Esophagus squamous epithelium (tissue), 5 donors: ENCODE measurements at regions not wholly inside any gene's neighbourhood (a gene's known extent, or its start where the extent isn't known, plus 50 kb on each side); places are given as distances from the start of the nearest gene placed in this dataset.

ENCODE experiments used
- DNase-seq: peaks from one replicate; lab custom pipeline; 2025; lab: John Stamatoyannopoulos, UW
- H3K27ac ChIP-seq, 4 donors: fragments of 200-600 bp; sonication (generic); one replicate each; pipeline ENCODE4 v1.5.1; 2016 to 2019; ENCODE audit warnings: mild to moderate bottlenecking in 1 of 4
- H3K27me3 ChIP-seq, 4 donors: fragments of 200-600 bp; sonication (generic); 1 replicate in 3 of 4; 2 replicates in 1 of 4; pipeline versions ENCODE4 v1.5.1 to v1.6.0; 2017 to 2021; ENCODE audit warnings: antibody characterized with exemption in 1 of 4
- H3K36me3 ChIP-seq, 3 donors: fragments of 200-600 bp; sonication (generic); one replicate each; pipeline ENCODE4 v1.5.1; 2016 to 2019
- H3K4me1 ChIP-seq, 3 donors: fragments of 200-600 bp; sonication (generic); one replicate each; pipeline ENCODE4 v1.5.1; 2017 to 2019
- H3K4me3 ChIP-seq, 4 donors: fragments of 200-600 bp; sonication (generic); 1 replicate in 3 of 4; 2 replicates in 1 of 4; pipeline ENCODE4 v1.5.1; 2016 to 2019; ENCODE audit warnings: mild to moderate bottlenecking in 2 of 4, moderate library complexity in 1 of 4
- H3K9me3 ChIP-seq, 3 donors: fragments of 200-600 bp; sonication (generic); one replicate each; pipeline ENCODE4 v1.5.1; 2016 to 2019
- CTCF ChIP-seq, 6 experiments: fragments of 450-650 bp in 4 of 6; fragments of 200-600 bp in 2 of 6; sonication (generic) in 2 of 6; IDR thresholded peaks; one replicate each; pipeline ENCODE4 v1.5.1; 2016 to 2019; ENCODE audit warnings: antibody characterized with exemption in 6 of 6, mild to moderate bottlenecking in 4 of 6, moderate library complexity in 4 of 6
- POLR2A ChIP-seq, 4 donors: fragments of 450-650 bp; IDR thresholded peaks; one replicate each; pipeline ENCODE4 v1.6.1; 2017; ENCODE audit warnings: antibody characterized with exemption in 4 of 4, mild to moderate bottlenecking in 4 of 4, moderate library complexity in 3 of 4
- WGBS, 2 donors: methylation state at CpG; one replicate each; pipeline ENCODE4 v1.1.5; 2018; 5-methylcytosine and 5-hydroxymethylcytosine counted together
- intact Hi-C: fragments of 100-400 bp; cut with DNase I; formaldehyde crosslinking; loops from one replicate; pipeline ENCODE4 v1.15.0; 2022
- donor health status: DM: yes; HTN: yes; CAD: no.

- no peak for TF ChIP-seq CTCF (IDR thresholded peaks at IDR 0.05)
- Histone ChIP-seq H3K4me3 (no peak overlapping the region), H3K4me1 (no peaks in the 10 kb centered on the region), H3K27ac (no peak overlapping the region), H3K27me3 (peaks cover 0 to 13% (median 0%) of the 10 kb centered on the region in 4 donors), H3K9me3 (peaks cover 0 to 5% (median 0%) of the 10 kb centered on the region in 3 donors), H3K36me3 (no peaks in the 10 kb centered on the region)
- no peak for DNase-seq
- intact Hi-C loops, result no loop called here
Observed at GRCh38 chr1:208910161-208910560, 666.0 kb upstream of the PLXNA2 start.

GRCh38 chr1:208917281-208917680, 666.2 kb upstream of the CAMK1G start:
- whole genome bisulfite sequencing, 2 donors, result 41 to 46% methylated on average over 5 of the region's 5 CpGs
- intact Hi-C loops, result no loop called here
- H3K4me1 ChIP-seq, result peaks cover 0 to 8% (median 0%) of the 10 kb centered on the region in 3 donors
- H3K27me3 ChIP-seq, result no peaks in the 10 kb centered on the region
- peaks cover 0 to 5% (median 0%) of the 10 kb centered on the region in 3 donors for H3K9me3 ChIP-seq
- no peak for TF ChIP-seq POLR2A (IDR thresholded peaks at IDR 0.05)
- no peak for TF ChIP-seq CTCF (IDR thresholded peaks at IDR 0.05)
- no peak overlapping the region for H3K4me3 ChIP-seq
- no peaks in the 10 kb centered on the region for H3K36me3 ChIP-seq
- H3K27ac ChIP-seq, result no peak overlapping the region
- no peak for DNase-seq

- Histone ChIP-seq H3K27me3 (no peaks in the 10 kb centered on the region), H3K4me1 (peaks cover 0 to 8% (median 0%) of the 10 kb centered on the region in 3 donors), H3K9me3 (peaks cover 0 to 3% (median 0%) of the 10 kb centered on the region in 3 donors), H3K36me3 (no peaks in the 10 kb centered on the region), H3K27ac (no peak overlapping the region), H3K4me3 (no peak overlapping the region)
- WGBS, 2 donors, result 39 to 45% methylated on average over 3 of the region's 3 CpGs
- intact Hi-C loops, result no loop called here
- DNase-seq, result no peak
- TF ChIP-seq CTCF (IDR thresholded peaks at IDR 0.05), result no peak
- TF ChIP-seq POLR2A (IDR thresholded peaks at IDR 0.05), result no peak
Observed at GRCh38 chr1:208917723-208918122, 665.8 kb upstream of the CAMK1G start.

GRCh38 chr1:208918160-208918559, 665.4 kb upstream of the CAMK1G start:
- Histone ChIP-seq H3K27me3 (no peaks in the 10 kb centered on the region), H3K9me3 (no peaks in the 10 kb centered on the region), H3K4me1 (peaks cover 0 to 8% (median 0%) of the 10 kb centered on the region in 3 donors), H3K4me3 (no peak overlapping the region), H3K36me3 (no peaks in the 10 kb centered on the region), H3K27ac (no peak overlapping the region)
- no peak for DNase-seq
- no peak for TF ChIP-seq POLR2A (IDR thresholded peaks at IDR 0.05)
- no peak for TF ChIP-seq CTCF (IDR thresholded peaks at IDR 0.05)
- intact Hi-C loops, result no loop called here

GRCh38 chr1:208919371-208919770, 664.1 kb upstream of the CAMK1G start:
- H3K9me3 ChIP-seq, result no peaks in the 10 kb centered on the region
- WGBS, 2 donors, result 53 to 56% methylated on average over 2 of the region's 2 CpGs
- TF ChIP-seq POLR2A (IDR thresholded peaks at IDR 0.05) (no peak), CTCF (IDR thresholded peaks at IDR 0.05) (no peak)
- DNase-seq, result no peak
- intact Hi-C loops, result no loop called here
- peaks cover 0 to 10% (median 0%) of the 10 kb centered on the region in 3 donors for H3K4me1 ChIP-seq
- H3K27me3 ChIP-seq, result no peaks in the 10 kb centered on the region
- no peak overlapping the region for H3K27ac ChIP-seq
- H3K36me3 ChIP-seq, result no peaks in the 10 kb centered on the region
- H3K4me3 ChIP-seq, result no peak overlapping the region
